OCI-LY3 (cell line): ENCODE measurements at regions not wholly inside any gene's neighbourhood (a gene's known extent, or its start where the extent isn't known, plus 50 kb on each side); places are given as distances from the start of the nearest gene placed in this dataset.

Experiments
- H2AFZ ChIP-seq: fragments of 200-600, 300-600 bp; shearing (Covaris generic); 2 replicates; pipeline ENCODE4 v1.6.0; 2014; ENCODE audit warnings: antibody characterized with exemption, low read depth, low read length
- H3K27ac ChIP-seq: fragments of 200-600, 300-600 bp; sonication (generic); 2 replicates; pipeline ENCODE4 v1.5.1; 2014; ENCODE audit warnings: mild to moderate bottlenecking, low read length, moderate library complexity, mixed read lengths
- H3K27me3 ChIP-seq: fragments of 200-600, 300-600 bp; sonication (generic); 2 replicates; pipeline ENCODE4 v1.6.1; 2014; ENCODE audit warnings: low read depth, low read length, mixed read lengths
- H3K36me3 ChIP-seq: fragments of 200-600, 300-600 bp; sonication (generic); replicated peaks from 2 replicates; pipeline ENCODE3; 2014; ENCODE audit warnings: low read depth, low read length, mixed read lengths
- H3K4me1 ChIP-seq: fragments of 300-600, 200-600 bp; sonication (generic); 2 replicates; pipeline ENCODE4 v1.6.1; 2014; ENCODE audit warnings: low read length, mixed read lengths
- H3K4me2 ChIP-seq: fragments of 200-600, 300-600 bp; sonication (generic); 2 replicates; pipeline ENCODE4 v1.6.1; 2014; ENCODE audit warnings: low read length, mixed read lengths
- H3K4me3 ChIP-seq: fragments of 300-600, 200-600 bp; sonication (generic); 2 replicates; pipeline ENCODE4 v1.5.1; 2014; ENCODE audit warnings: antibody characterized with exemption, mild to moderate bottlenecking, low read length, moderate library complexity
- H3K79me2 ChIP-seq: fragments of 300-600, 200-600 bp; shearing (Covaris generic); 2 replicates; pipeline ENCODE4 v1.6.1; 2014; ENCODE audit warnings: mild to moderate bottlenecking, low read length, mixed read lengths
- H3K9ac ChIP-seq: fragments of 300-600, 200-600 bp; shearing (Covaris generic); 2 replicates; pipeline ENCODE4 v1.6.0; 2014; ENCODE audit warnings: mild to moderate bottlenecking, low read length, moderate library complexity
- H3K9me3 ChIP-seq: fragments of 200-600, 300-600 bp; shearing (Covaris generic); 2 replicates; pipeline ENCODE4 v1.6.1; 2014; ENCODE audit warnings: low read length, mixed read lengths; ENCODE audit not compliant: insufficient read depth
- H4K20me1 ChIP-seq: fragments of 200-600, 300-600 bp; sonication (generic); 2 replicates; pipeline ENCODE4 v1.6.1; 2016; ENCODE audit warnings: low read length, mixed read lengths; ENCODE audit not compliant: insufficient read depth
- CTCF ChIP-seq: fragments of 200-600, 300-600 bp; sonication (generic); IDR thresholded peaks from 2 replicates; pipeline ENCODE4 v1.5.1; 2014; ENCODE audit warnings: antibody characterized with exemption, low read length, low read depth
- EZH2phosphoT487 ChIP-seq: fragments of 200-600 bp; shearing (Covaris generic); IDR thresholded peaks from 2 replicates; pipeline ENCODE4 v1.6.1; 2018; ENCODE audit warnings: antibody characterized with exemption, mixed run types, low read depth

- Histone ChIP-seq H3K27me3 (peaks cover 32% of the 10 kb centered on the region), H4K20me1 (no peaks in the 10 kb centered on the region), H3K27ac (no peak overlapping the region), H3K9ac (no peak overlapping the region), H3K4me2 (no peak overlapping the region), H3K79me2 (no peaks in the 10 kb centered on the region), H3K9me3 (no peaks in the 10 kb centered on the region), H3K4me1 (no peaks in the 10 kb centered on the region), H3K4me3 (no peak overlapping the region), H2AFZ (no peak overlapping the region), H3K36me3 (no peaks in the 10 kb centered on the region)
- no peak for TF ChIP-seq EZH2phosphoT487
- TF ChIP-seq CTCF, result no peak
These were observed 158.0 kb downstream of the KCNA5 start for GRCh38 chr12:5201554-5202218.

DNA sequence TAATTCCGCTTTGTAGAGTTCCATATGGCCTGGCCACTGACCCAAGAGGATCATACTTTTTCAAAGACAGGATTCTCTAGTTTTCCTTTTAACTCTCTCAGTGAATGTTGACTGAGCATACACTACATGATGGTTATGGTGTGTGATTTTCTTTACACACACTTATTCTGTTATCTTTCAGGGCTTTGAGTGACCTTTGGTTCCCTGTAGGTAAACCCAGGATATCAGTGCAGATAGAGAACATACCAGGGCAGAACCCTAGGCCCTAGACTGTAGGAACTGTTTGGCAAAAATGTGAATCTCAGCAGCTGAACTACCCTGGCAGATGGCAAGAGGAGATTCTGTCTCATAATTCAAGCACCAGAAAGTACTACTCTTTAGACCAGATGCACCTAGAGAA is 159.6 kb downstream of the KCNA5 start:
- no peak for TF ChIP-seq CTCF
- TF ChIP-seq EZH2phosphoT487, result no peak
- no peaks in the 10 kb centered on the region for H4K20me1 ChIP-seq
- no peaks in the 10 kb centered on the region for H3K9me3 ChIP-seq

DNA sequence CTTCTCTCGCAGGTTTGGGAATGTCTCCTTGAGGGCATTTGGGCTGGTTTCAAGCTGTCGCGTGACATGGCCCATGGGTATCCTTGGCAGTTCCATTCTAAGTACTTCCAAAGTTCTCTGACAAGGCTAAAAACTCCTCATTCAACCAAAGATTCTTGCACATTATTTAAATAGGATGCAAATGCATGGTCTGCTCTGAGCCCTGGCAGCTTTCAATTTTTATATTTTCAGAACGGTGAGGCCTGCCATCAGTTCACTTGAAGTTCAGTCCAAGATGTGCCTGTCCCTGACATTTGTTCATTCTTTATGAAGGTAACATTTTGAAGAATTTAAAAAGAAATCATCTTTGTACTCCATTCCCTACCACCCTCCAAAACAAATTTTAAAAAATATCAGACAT is 160.0 kb downstream of the KCNA5 start:
- Histone ChIP-seq H3K36me3 (no peaks in the 10 kb centered on the region), H2AFZ (no peak overlapping the region), H3K9me3 (no peaks in the 10 kb centered on the region), H3K27ac (no peak overlapping the region), H3K4me2 (no peak overlapping the region), H3K9ac (no peak overlapping the region), H3K79me2 (no peaks in the 10 kb centered on the region), H3K4me3 (no peak overlapping the region), H4K20me1 (no peaks in the 10 kb centered on the region), H3K27me3 (peaks cover 27% of the 10 kb centered on the region), H3K4me1 (no peaks in the 10 kb centered on the region)
- TF ChIP-seq EZH2phosphoT487 (no peak), CTCF (no peak)

More for the DNA sequence above, 159.6 kb downstream of the KCNA5 start:
- Histone ChIP-seq H3K9ac (no peak overlapping the region), H3K4me1 (no peaks in the 10 kb centered on the region), H3K79me2 (no peaks in the 10 kb centered on the region), H3K4me3 (no peak overlapping the region), H3K36me3 (no peaks in the 10 kb centered on the region), H3K4me2 (no peak overlapping the region), H2AFZ (no peak overlapping the region), H3K27ac (no peak overlapping the region), H3K27me3 (peaks cover 27% of the 10 kb centered on the region)

GRCh38 chr12:5204271-5204670 is 160.6 kb downstream of the KCNA5 start:
- Histone ChIP-seq H3K27ac (no peak overlapping the region), H3K4me3 (no peak overlapping the region), H3K9ac (no peak overlapping the region), H3K36me3 (no peaks in the 10 kb centered on the region), H3K9me3 (no peaks in the 10 kb centered on the region), H3K4me2 (no peak overlapping the region), H3K27me3 (peaks cover 23% of the 10 kb centered on the region), H2AFZ (no peak overlapping the region), H3K4me1 (no peaks in the 10 kb centered on the region), H4K20me1 (no peaks in the 10 kb centered on the region), H3K79me2 (no peaks in the 10 kb centered on the region)
- TF ChIP-seq CTCF (no peak), EZH2phosphoT487 (no peak)
